Ecto neural progenitor cell (in vitro differentiated cells): ENCODE measurements at regions not wholly inside any gene's neighbourhood (a gene's known extent, or its start where the extent isn't known, plus 50 kb on each side); places are given as distances from the start of the nearest gene placed in this dataset.
"Not testable (repeated sequence)": the region's sequence is repeated elsewhere in the genome, so short reads cannot be mapped to it uniquely, and the experiment has no call there.

Experiments
- DNase-seq: peaks from one replicate; pipeline ENCODE4 v3.0.0-alpha.2; 2018; ENCODE audit warnings: low spot score

DNA sequence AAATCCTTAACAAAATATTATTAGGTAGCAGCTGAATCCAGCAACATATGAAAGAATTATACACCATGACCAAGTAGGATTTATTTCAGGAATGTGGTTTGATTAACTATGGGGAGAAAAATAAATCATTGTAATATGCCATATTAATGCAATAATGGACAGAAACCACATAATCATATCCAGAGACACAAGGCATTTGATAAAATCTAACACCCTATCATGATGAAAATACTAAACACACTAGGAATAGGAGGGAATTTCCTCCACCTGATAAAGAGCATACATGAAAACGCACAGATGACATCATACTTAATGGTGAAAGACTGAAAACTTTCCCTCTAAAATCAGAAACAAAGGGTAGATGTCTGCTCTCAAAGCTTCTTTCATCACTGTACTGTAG lies 238.9 kb downstream of the PHLDA1 start:
- DNase-seq: no peak

GRCh38 chr12:75790219-75790618 lies 241.4 kb downstream of the PHLDA1 start:
- DNase-seq: no peak

DNA sequence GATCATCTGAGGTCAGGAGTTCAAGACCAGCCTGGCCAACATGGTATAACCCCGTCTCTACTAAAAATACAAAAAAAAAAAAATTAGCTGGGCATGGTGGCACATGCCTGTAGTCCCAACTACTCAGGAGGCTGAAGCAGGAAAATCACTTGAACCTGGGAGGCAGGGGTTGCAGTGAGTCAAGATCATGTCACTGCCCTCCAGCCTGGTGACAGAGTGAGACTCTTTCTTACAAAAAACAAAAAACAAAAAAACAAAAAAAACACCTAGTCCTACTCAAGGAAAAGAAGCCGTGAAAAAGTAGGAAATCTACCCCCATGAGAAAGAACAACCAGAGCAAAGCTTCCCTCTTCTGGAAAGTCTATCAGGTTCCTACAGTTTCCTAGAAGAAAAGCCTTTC lies 244.4 kb downstream of the PHLDA1 start:
- not testable (repeated sequence) for DNase-seq

DNA sequence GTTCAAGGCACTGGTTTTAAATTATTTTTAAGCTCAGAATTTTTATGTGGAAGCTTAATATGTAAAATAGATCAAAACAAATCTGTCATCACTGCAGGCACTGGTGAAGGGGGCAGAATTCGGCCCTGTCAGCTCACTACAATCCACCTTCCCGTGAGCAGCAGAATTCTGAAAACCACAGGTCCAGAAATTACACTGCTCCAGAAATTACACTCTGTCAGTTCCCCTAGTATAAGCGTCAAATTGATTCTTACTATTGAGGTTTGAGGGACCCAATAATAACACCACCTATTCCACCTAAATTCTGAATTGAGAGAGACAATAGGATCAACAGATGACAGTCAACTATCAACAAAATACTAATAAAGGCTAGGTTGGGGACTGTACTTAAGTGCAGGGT lies 245.5 kb downstream of the PHLDA1 start:
- no peak for DNase-seq

- DNase-seq: no peak
Observed at GRCh38 chr12:75784591-75784990, 247.0 kb downstream of the PHLDA1 start.

GRCh38 chr12:75783093-75783877 lies 248.3 kb downstream of the PHLDA1 start:
- no peak for DNase-seq

DNA sequence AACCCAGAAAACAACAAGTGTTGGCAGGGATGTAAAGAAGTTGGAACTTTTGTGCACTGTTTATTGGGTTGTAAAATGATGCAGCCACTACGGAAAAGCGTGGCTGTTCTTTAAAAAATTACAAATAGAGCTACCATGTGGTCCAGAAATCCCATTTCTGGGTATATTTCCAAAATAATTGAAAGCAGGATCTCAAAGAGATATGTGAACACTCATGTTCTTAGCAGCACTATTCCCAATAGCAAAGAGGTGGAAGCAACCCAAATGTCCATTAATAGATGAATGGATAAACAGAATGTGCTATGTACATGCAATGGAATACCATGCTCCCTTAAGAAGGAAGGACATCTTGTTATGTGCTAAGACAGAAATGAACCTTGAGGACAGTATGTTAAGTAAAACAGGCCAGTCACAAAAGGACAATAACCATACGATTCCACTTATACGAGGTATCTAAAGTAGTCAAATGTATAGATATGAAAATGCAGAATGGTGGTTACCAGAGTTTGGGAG lies 249.5 kb downstream of the PHLDA1 start:
- DNase-seq: no peak

- no peak for DNase-seq
Observed at GRCh38 chr12:75781532-75782046, 250.0 kb downstream of the PHLDA1 start.

- no peak for DNase-seq
Observed at GRCh38 chr12:75779891-75780496, 251.6 kb downstream of the PHLDA1 start.

DNA sequence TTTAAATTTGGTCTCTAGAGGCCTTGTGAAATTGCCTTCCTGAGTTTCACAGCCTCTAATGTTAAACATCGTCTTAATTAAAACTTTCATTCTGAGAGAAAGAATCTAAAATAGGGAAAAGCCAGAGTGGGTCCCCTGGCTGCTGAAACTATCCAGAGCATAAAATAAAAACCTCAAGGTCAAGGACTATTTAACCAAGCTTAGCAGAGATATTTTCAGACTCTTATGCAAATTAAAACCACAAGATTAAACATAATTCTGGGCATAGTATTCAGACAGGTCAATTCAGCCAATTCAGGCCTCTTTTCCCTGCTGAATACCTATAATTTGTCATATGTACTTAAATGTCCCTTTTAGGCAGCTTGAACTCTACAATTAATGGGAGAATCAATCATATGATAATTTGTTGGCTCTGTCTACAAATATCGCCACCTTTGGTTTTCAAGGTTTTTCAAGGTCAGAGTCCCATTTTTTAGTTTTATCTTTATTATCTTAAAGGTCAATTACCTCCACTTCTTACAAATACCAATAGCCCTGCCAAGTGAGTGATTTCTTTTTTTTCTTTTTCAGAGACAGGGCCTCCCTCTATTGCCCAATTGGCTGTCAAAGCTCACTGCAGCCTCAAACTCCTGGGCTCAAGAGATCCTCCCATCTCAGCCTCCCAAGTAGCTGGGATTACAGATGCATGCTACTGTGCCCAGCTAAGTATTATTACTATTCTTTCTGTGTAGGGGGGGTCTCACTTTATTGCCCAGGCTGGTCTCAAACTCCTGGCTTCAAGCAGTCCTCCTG lies 257.1 kb downstream of the PHLDA1 start:
- no peak for DNase-seq

GRCh38 chr12:75773377-75773776 lies 258.2 kb downstream of the PHLDA1 start:
- DNase-seq: no peak

GRCh38 chr12:75771023-75771422 lies 259.6 kb upstream of the KRR1 start:
- DNase-seq: no peak

GRCh38 chr12:75767957-75768356 lies 256.5 kb upstream of the KRR1 start:
- no peak for DNase-seq

GRCh38 chr12:75766263-75767160 lies 255.1 kb upstream of the KRR1 start:
- no peak for DNase-seq

DNA sequence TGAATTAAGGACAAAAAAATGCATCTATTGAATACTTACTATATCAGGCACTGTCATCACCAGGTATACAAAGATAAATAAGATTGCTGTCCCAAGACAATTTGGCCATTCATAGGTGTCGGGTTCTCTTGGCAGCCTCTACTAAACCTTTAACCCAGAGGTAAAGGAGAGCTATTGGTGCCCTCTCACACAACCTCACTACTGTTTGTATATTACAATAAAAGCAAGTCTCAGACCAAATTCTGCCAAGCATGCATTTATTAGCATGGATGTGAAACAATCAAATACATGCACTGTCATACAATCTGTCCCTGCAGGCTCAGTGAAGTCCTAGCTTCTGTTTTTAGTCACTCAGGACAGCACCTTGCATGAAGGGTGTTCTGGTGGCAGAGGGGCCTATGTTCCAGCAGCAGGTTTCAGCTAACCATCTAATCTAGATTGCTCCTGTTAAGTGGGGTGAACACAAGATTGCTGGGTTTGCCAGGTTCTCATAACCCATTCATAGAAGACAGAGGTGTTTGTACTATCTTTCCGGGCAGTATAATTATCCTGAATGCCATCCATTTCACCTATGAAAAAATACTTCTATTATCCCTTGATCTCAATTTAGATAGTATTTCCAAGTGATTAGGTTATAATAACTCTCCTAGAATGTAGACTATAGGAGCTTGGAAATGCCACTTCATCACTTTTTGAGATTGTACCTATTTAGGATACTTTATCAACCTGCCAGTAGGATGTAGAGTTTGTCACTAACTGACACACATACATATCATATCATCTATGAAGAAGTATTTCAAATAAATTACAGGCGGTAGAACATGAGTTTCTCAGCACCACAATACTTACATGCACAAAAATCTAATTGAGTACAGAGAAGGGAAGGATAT lies 254.0 kb upstream of the KRR1 start:
- no peak for DNase-seq

DNA sequence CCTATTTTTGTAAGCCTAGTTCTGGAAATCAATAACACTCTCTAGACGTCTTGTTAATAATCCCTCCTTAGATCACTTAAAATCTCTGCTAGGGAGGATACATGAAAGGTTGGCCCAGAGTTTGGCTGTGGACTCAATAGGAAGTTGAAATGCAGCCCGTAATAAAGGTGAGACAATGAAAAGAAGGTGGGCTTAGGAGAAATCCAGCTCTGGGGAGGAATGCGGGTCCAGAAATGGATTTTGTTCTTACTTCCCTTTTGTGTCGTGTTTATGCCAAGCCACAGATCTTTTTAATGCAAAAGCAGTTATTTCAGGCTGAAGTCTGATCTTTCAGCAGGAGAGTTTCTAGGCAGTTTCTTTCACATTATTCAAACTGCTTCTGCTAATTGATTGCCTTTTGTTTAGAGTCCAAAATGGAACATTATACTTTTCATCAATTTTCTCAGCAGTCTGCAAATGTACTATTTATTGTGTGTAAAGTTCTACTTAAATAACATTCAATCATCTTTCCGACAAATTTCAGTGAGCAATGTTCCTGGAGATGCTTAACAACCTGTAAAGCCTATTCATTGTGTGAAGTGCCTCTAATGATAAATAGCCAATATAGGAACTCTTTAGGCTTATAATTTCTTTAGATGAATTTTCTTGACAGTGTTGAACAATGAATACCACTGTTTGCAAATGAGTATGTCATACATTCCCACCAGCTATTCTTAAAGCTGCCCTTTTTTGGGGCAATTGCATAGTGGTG lies 252.9 kb upstream of the KRR1 start:
- DNase-seq: no peak

DNA sequence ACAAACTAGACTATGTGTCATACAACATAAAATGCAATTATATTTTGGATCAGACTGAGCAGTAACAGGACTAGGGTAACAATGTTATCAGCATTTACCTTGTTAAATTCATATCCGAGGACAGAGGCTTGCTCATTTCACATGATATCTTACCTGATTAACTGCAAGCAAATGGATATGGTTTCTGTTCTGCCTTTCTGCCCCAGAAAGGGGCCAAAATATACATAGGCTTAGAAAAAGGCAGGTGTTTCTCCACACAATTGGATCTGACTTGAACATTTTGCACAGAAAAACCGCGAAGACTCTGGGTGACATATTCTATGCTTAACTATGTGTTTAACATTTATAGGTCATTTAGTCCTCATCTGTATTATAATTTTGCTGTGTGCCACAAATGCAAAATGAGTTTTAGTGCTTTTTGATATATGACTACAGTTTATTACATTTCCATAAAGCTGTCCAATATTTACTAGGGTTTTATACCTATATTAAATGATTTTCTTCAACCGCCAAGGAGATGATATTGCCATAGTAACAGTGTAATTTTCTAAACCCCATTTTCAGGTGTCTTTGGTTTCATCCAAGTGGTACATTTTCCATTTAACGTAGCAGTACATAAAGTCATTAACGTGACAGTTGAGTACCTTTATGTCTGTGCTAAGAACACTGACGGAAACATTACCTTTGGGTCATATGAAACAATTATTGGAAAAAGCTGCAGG lies 249.3 kb upstream of the KRR1 start:
- no peak for DNase-seq

- no peak for DNase-seq
Observed at GRCh38 chr12:75759842-75760572, 248.6 kb upstream of the KRR1 start.
